ENCODE measurements at regions not wholly inside any gene's neighbourhood (a gene's known extent, or its start where the extent isn't known, plus 50 kb on each side); places are given as distances from the start of the nearest gene placed in this dataset.

GRCh38 chr7:10100572-10100971, 873.1 kb upstream of the PHF14 start:
- TF ChIP-seq CTCF (IDR thresholded peaks at IDR 0.05) (no peak), POLR2A (IDR thresholded peaks at IDR 0.05) (no peak)

Measured in testis (tissue), 2 donors.